Heart right ventricle (tissue), 16 donors: ENCODE measurements at regions not wholly inside any gene's neighbourhood (a gene's known extent, or its start where the extent isn't known, plus 50 kb on each side); places are given as distances from the start of the nearest gene placed in this dataset.

Source experiments
- ATAC-seq, 8 donors: fragments of 200-7000 bp; cut with Tn5 transposase; one replicate each; pipeline ENCODE4 v1.9.1; 2020; ENCODE audit warnings: mild to moderate bottlenecking in 8 of 8, moderate library complexity in 8 of 8, moderate number of reproducible peaks in 1 of 8
- DNase-seq, 2 donors: peaks; one replicate each; pipeline ENCODE4 v3.0.0-alpha.2; 2020
- H3K27ac ChIP-seq, 10 donors: fragments of 200-600 bp; sonication (generic) in 2 of 10; one replicate each; pipeline versions ENCODE4 v1.5.0 to v1.8.0; 2020 to 2022; ENCODE audit warnings: mild to moderate bottlenecking in 3 of 10
- H3K27me3 ChIP-seq, 7 donors: fragments of 200-600 bp; one replicate each; pipeline ENCODE4 v1.8.0; 2021 to 2022; ENCODE audit warnings: mild to moderate bottlenecking in 2 of 7
- H3K36me3 ChIP-seq, 9 donors: fragments of 200-600 bp; sonication (generic) in 1 of 9; one replicate each; pipeline versions ENCODE4 v1.5.0 to v1.8.0; 2020 to 2022; ENCODE audit warnings: mild to moderate bottlenecking in 2 of 9
- H3K4me1 ChIP-seq, 9 donors: fragments of 200-600 bp; sonication (generic) in 1 of 9; one replicate each; pipeline versions ENCODE4 v1.5.0 to v1.8.0; 2020 to 2022; ENCODE audit warnings: mild to moderate bottlenecking in 4 of 9
- H3K4me3 ChIP-seq, 10 donors: fragments of 200-600 bp; sonication (generic) in 2 of 10; one replicate each; pipeline versions ENCODE4 v1.5.0 to v1.8.0; 2020 to 2022; ENCODE audit warnings: mild to moderate bottlenecking in 7 of 10, moderate library complexity in 2 of 10
- H3K9me3 ChIP-seq, 11 donors: fragments of 200-600 bp in 10 of 11; sonication (generic) in 2 of 11; one replicate each; pipeline versions ENCODE4 v1.5.0 to v1.8.0; 2013 to 2022; ENCODE audit warnings: mild to moderate bottlenecking in 2 of 11, control low read depth in 1 of 11, moderate library complexity in 1 of 11
- CTCF ChIP-seq, 9 donors: fragments of 200-600 bp; sonication (generic) in 2 of 9; IDR thresholded peaks; one replicate each; pipeline versions ENCODE4 v1.5.0 to v1.8.0; 2021 to 2022; ENCODE audit warnings: antibody characterized with exemption in 9 of 9, mild to moderate bottlenecking in 5 of 9, moderate library complexity in 1 of 9
- WGBS, 2 donors: extraction: QIAGEN DNeasy Blood & Tissue Kit; methylation state at CpG; one replicate each; pipeline ENCODE4 v1.1.7; 2013; ENCODE audit warnings: inconsistent platforms in 1 of 2; 5-methylcytosine and 5-hydroxymethylcytosine counted together
- intact Hi-C, 10 donors: fragments of 100-400 bp; cut with DNase I; formaldehyde crosslinking; loops; one replicate each; pipeline versions ENCODE4 v1.11.1 to v1.14.2; 2022
- donor health status: Arrhythmogenic right ventricular cardiomyopathy.
- donor health status: ischemic (EF 13 %, LVEDD 7.1; RV severe dilation, severe dysfunction).
- donor health status: healthy with polysubstance abuse.
- donor health status: DM: no; HTN: yes; CAD: no.
- donor health status: DM: no; HTN: no; CAD: no.
- donor health status: ischemic (EF 25% LVEDD 6.9; RV normal size, moderate dysfunction).
- donor health status: ischemic (EF 25% LVEDD 5.7; RV mildly dilated, moderate dysfunction).
- donor health status: healthy.
- donor health status: DM: yes; HTN: yes; CAD: no.
- donor health status: Ischemic cardiomyopathy.
- donor health status: ischemic (EF 35%, LVEDD 5.7; RV mildly dilated, moderate dysfunction).
- donor health status: nonischemic (EF 11% LVEDD 7.7; RV severe dilation, severe dysfunction).
- donor health status: DM: yes; HTN: yes; CAD: no.
- donor health status: PGD.
- donor health status: ischemic (EF 29% LVEDD 5.4; RV normal size, mild dysfunction).
- donor health status: nonischemic (EF 23%, LVEDD 6.1; RV moderate dilation, normal function).

GRCh38 chr6:16944596-16944995 lies 157.3 kb upstream of the STMND1 start:
- intact Hi-C loops: loop anchor here in 1 of 10 donors (10.0 kb wide), 1 partner anchor 90 kb away; no protein-coding TSS in a partner anchor

GRCh38 chr6:16939839-16940238 lies 162.0 kb upstream of the STMND1 start:
- no peak for TF ChIP-seq CTCF (IDR thresholded peaks at IDR 0.05)
- DNase-seq (no peak), ATAC-seq (no peak)
- Histone ChIP-seq H3K27me3 (peaks cover 0 to 15% (median 8%) of the 10 kb centered on the region in 7 donors), H3K4me3 (no peak overlapping the region), H3K4me1 (no peaks in the 10 kb centered on the region), H3K27ac (no peak overlapping the region), H3K9me3 (no peaks in the 10 kb centered on the region), H3K36me3 (no peaks in the 10 kb centered on the region)
- 68 to 73% methylated on average over 5 of the region's 5 CpGs for WGBS, 2 donors
- intact Hi-C loops: loop anchor here in 1 of 10 donors (10.0 kb wide), 1 partner anchor 85 kb away; no protein-coding TSS in a partner anchor

More at GRCh38 chr6:16944596-16944995, 157.3 kb upstream of the STMND1 start:
- H3K27me3 ChIP-seq: peaks cover 0 to 10% (median 0%) of the 10 kb centered on the region in 7 donors
- H3K27ac ChIP-seq: no peak overlapping the region
- H3K9me3 ChIP-seq: no peaks in the 10 kb centered on the region
- no peak for TF ChIP-seq CTCF (IDR thresholded peaks at IDR 0.05)
- H3K4me3 ChIP-seq: no peak overlapping the region
- WGBS, 2 donors: 80 to 82% methylated on average over 3 of the region's 3 CpGs
- peaks cover 0 to 27% (median 6%) of the 10 kb centered on the region in 9 donors for H3K4me1 ChIP-seq
- no peaks in the 10 kb centered on the region for H3K36me3 ChIP-seq
- ATAC-seq (no peak), DNase-seq (no peak)

GRCh38 chr6:16939351-16939750 lies 162.5 kb upstream of the STMND1 start:
- H3K27me3 ChIP-seq: peaks cover 0 to 15% (median 8%) of the 10 kb centered on the region in 7 donors
- no peak for DNase-seq
- ATAC-seq: no peak
- intact Hi-C loops: no loop called here
- WGBS, 2 donors: 60 to 75% methylated on average over 7 of the region's 7 CpGs
- no peaks in the 10 kb centered on the region for H3K36me3 ChIP-seq
- no peak for TF ChIP-seq CTCF (IDR thresholded peaks at IDR 0.05)
- no peaks in the 10 kb centered on the region for H3K4me1 ChIP-seq
- no peak overlapping the region for H3K4me3 ChIP-seq
- no peak overlapping the region for H3K27ac ChIP-seq
- no peaks in the 10 kb centered on the region for H3K9me3 ChIP-seq

- Histone ChIP-seq H3K27ac (no peak overlapping the region), H3K4me1 (no peaks in the 10 kb centered on the region), H3K27me3 (peaks cover 0 to 23% (median 8%) of the 10 kb centered on the region in 7 donors), H3K9me3 (no peaks in the 10 kb centered on the region), H3K4me3 (no peak overlapping the region), H3K36me3 (no peaks in the 10 kb centered on the region)
- ATAC-seq (no peak), DNase-seq (no peak)
- 91% methylated on average over 3 of the region's 3 CpGs for WGBS, 2 donors
- intact Hi-C loops: no loop called here
- no peak for TF ChIP-seq CTCF (IDR thresholded peaks at IDR 0.05)
Observed at GRCh38 chr6:16936893-16937292, 165.0 kb upstream of the STMND1 start.
